B cell (primary cell): ENCODE measurements at regions not wholly inside any gene's neighbourhood (a gene's known extent, or its start where the extent isn't known, plus 50 kb on each side); places are given as distances from the start of the nearest gene placed in this dataset.

Experiments
- ATAC-seq: fragments of 200-7000 bp; cut with Tn5 transposase; one replicate; pipeline ENCODE4 v1.10.0; 2021; ENCODE audit warnings: low read depth, mild to moderate bottlenecking, moderate number of reproducible peaks, moderate library complexity
- CTCF ChIA-PET: fragments of 350-600 bp; sonication (Branson Sonifier 250); formaldehyde crosslinking; loops from one replicate; lab custom pipeline; 2021; ENCODE audit warnings: antibody characterized with exemption, inconsistent platforms; lab: Charles Lee
- POLR2A ChIA-PET: fragments of 350-600 bp; sonication (Branson Sonifier 250); formaldehyde crosslinking; loops from one replicate; lab custom pipeline; 2021; ENCODE audit warnings: antibody characterized with exemption; lab: Charles Lee
- DNase-seq: peaks from one replicate; pipeline ENCODE4 v3.0.0; 2013
- H2AFZ ChIP-seq: 2 replicates; pipeline ENCODE4 v1.6.1; 2012; ENCODE audit warnings: mild to moderate bottlenecking, low read depth, low read length; ENCODE audit not compliant: insufficient read depth, poor library complexity, severe bottlenecking
- H3K27ac ChIP-seq, 2 donors: 1 replicate in 1 of 2; 2 replicates in 1 of 2; pipeline ENCODE4 v1.5.1; 2012 to 2013; ENCODE audit warnings: low read length in 2 of 2, mild to moderate bottlenecking in 2 of 2, moderate library complexity in 1 of 2
- H3K27me3 ChIP-seq, 4 experiments: fragments of 200-600 bp in 1 of 4; sonication (generic) in 1 of 4; replicated peaks in 1 of 4; 1 replicate in 2 of 4; 2 replicates in 2 of 4; pipeline versions ENCODE4 v1.6.1 to v1.7.0; 2013 to 2016; ENCODE audit warnings: low read length in 3 of 4, mild to moderate bottlenecking in 2 of 4, mixed read lengths in 1 of 4, moderate library complexity in 1 of 4; ENCODE audit not compliant: insufficient read depth in 4 of 4, control insufficient read depth in 3 of 4; ENCODE audit errors: control extremely low read depth in 1 of 4
- H3K36me3 ChIP-seq, 2 experiments: replicated peaks in 1 of 2; 1 replicate in 1 of 2; 2 replicates in 1 of 2; pipeline versions ENCODE4 v1.6.1 to v1.7.1; 2013; ENCODE audit warnings: low read length in 1 of 2; ENCODE audit not compliant: insufficient read depth in 2 of 2, control insufficient read depth in 1 of 2; ENCODE audit errors: control extremely low read depth in 1 of 2, extremely low read depth in 1 of 2
- H3K4me1 ChIP-seq, 2 donors: fragments of 200-600 bp in 1 of 2; sonication (generic) in 1 of 2; 1 replicate in 1 of 2; 2 replicates in 1 of 2; pipeline versions ENCODE4 v1.5.1 to v1.6.1; 2013 to 2017; ENCODE audit warnings: low read length in 2 of 2; ENCODE audit not compliant: control insufficient read depth in 2 of 2, insufficient read depth in 2 of 2
- H3K4me2 ChIP-seq: replicated peaks from 2 replicates; pipeline ENCODE3; 2012; ENCODE audit warnings: mild to moderate bottlenecking, low read depth, low read length; ENCODE audit not compliant: poor library complexity, severe bottlenecking
- H3K4me3 ChIP-seq, 5 experiments: fragments of 200-600 bp in 1 of 5; sonication (generic) in 1 of 5; 1 replicate in 3 of 5; 2 replicates in 2 of 5; pipeline versions ENCODE4 v1.5.1 to v1.7.0; 2011 to 2016; ENCODE audit warnings: low read length in 4 of 5, mild to moderate bottlenecking in 4 of 5, low read depth in 2 of 5, control low read depth in 1 of 5, moderate library complexity in 1 of 5; ENCODE audit not compliant: insufficient read depth in 1 of 5; ENCODE audit errors: control extremely low read depth in 1 of 5, extremely low read depth in 1 of 5
- H3K79me2 ChIP-seq: fragments of 200-600 bp; sonication (generic); one replicate; pipeline ENCODE4 v1.6.0; 2016; ENCODE audit warnings: low read length; ENCODE audit not compliant: control insufficient read depth, insufficient read depth
- H3K9ac ChIP-seq: fragments of 200-600 bp; sonication (generic); 2 replicates; pipeline ENCODE4 v1.6.1; 2017; ENCODE audit warnings: mild to moderate bottlenecking, low read length, moderate library complexity
- H3K9me3 ChIP-seq, 3 donors: one replicate each; pipeline versions ENCODE4 v1.6.1 to v1.7.1; 2013; ENCODE audit warnings: low read length in 2 of 3; ENCODE audit not compliant: control insufficient read depth in 2 of 3, insufficient read depth in 1 of 3; ENCODE audit errors: control extremely low read depth in 1 of 3
- H4K20me1 ChIP-seq: 2 replicates; pipeline ENCODE4 v1.6.0; 2012; ENCODE audit warnings: mild to moderate bottlenecking, low read length; ENCODE audit not compliant: insufficient read depth, control insufficient read depth, poor library complexity, severe bottlenecking
- H3K27ac Mint-ChIP-seq: one replicate; pipeline ENCODE4 v1.8.0; 2021; ENCODE audit warnings: mixed read lengths
- H3K27me3 Mint-ChIP-seq: one replicate; pipeline ENCODE4 v1.8.0; 2021; ENCODE audit warnings: mixed read lengths
- H3K4me1 Mint-ChIP-seq: one replicate; pipeline ENCODE4 v1.8.0; 2021; ENCODE audit warnings: mixed read lengths
- H3K4me3 Mint-ChIP-seq: one replicate; pipeline ENCODE4 v1.8.0; 2021; ENCODE audit warnings: mixed read lengths
- H3K9me3 Mint-ChIP-seq: one replicate; pipeline ENCODE4 v1.8.0; 2022; ENCODE audit warnings: mixed read lengths; ENCODE audit not compliant: insufficient read depth
- EZH2 ChIP-seq: IDR thresholded peaks from 2 replicates; pipeline ENCODE4 v1.6.1; 2012; ENCODE audit warnings: borderline replicate concordance, low read depth, mild to moderate bottlenecking, moderate library complexity, low read length; ENCODE audit not compliant: insufficient read depth, poor library complexity, severe bottlenecking
- WGBS: methylation state at CpG from one replicate; pipeline ENCODE4 v1.1.5; 2013; ENCODE audit warnings: missing lambda C conversion rate; ENCODE audit not compliant: insufficient coverage; 5-methylcytosine and 5-hydroxymethylcytosine counted together
- intact Hi-C: fragments of 100-400 bp; cut with micrococcal nuclease; formaldehyde crosslinking; loops from one replicate; pipeline ENCODE4 v1.10.0; 2022
- TF ChIP-seq, protein P1 (sequence below): fragments of 200-600 bp; IDR thresholded peaks from one replicate; pipeline ENCODE4 v1.8.0; 2022; ENCODE audit warnings: antibody characterized with exemption, mild to moderate bottlenecking

DNA sequence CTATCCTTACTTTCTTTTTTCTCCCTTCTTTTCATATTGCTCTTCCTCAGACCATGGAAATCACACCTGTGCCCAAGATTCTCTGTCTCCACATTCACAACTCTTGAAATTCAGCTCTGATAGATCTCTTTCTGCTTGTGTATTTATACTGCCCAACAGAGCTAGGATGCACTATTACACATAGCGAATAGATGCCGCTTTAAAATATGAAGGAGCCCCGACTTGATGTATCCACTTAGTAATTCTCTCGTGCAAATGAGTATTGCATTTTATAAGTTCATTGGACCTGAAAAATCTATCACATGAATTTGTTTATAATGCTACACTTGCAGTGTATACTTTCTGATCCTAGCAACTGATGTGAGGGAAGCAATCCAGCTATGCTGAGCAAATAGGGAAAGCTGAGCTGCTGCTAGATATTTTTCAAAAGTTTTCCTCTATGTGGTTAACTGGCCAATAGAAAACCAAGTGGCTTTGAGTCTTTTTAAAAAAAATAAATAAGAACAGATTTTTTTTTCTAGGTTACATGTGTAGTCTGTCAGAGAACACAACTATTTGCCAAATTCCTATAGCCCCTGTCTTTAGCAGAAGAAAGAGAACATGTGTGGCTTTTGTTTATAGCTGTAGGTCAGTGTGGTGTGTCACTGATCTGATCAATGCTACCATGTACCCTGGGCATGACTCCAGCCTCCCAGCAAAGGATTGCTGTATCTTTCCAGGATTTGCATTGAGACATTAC lies 64.3 kb upstream of the LEKR1 start:
- H3K27ac ChIP-seq = no peak overlapping the region
- H3K9me3 Mint-ChIP-seq = no peaks in the 10 kb centered on the region
- DNase-seq (no peak), ATAC-seq (no peak)
- no peak overlapping the region for H3K4me3 ChIP-seq
- H3K27ac Mint-ChIP-seq = no peak overlapping the region
- TF ChIP-seq, protein P1, sequence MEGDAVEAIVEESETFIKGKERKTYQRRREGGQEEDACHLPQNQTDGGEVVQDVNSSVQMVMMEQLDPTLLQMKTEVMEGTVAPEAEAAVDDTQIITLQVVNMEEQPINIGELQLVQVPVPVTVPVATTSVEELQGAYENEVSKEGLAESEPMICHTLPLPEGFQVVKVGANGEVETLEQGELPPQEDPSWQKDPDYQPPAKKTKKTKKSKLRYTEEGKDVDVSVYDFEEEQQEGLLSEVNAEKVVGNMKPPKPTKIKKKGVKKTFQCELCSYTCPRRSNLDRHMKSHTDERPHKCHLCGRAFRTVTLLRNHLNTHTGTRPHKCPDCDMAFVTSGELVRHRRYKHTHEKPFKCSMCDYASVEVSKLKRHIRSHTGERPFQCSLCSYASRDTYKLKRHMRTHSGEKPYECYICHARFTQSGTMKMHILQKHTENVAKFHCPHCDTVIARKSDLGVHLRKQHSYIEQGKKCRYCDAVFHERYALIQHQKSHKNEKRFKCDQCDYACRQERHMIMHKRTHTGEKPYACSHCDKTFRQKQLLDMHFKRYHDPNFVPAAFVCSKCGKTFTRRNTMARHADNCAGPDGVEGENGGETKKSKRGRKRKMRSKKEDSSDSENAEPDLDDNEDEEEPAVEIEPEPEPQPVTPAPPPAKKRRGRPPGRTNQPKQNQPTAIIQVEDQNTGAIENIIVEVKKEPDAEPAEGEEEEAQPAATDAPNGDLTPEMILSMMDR = no peak
- TF ChIP-seq EZH2 = no peak
- intact Hi-C loops = no loop called here
- no peaks in the 10 kb centered on the region for H3K4me1 ChIP-seq
- WGBS = no CpG with 5 or more reads among the region's 4 CpGs
- H3K9ac ChIP-seq = no peak overlapping the region
- POLR2A ChIA-PET = interaction anchor here (0.6 kb wide), 1 partner anchor 318 kb away, joined by 3 read pairs; no protein-coding TSS in a partner anchor
- no peaks in the 10 kb centered on the region for H3K9me3 ChIP-seq
- H2AFZ ChIP-seq = no peak overlapping the region
- no peak overlapping the region for H3K4me3 Mint-ChIP-seq
- no peak overlapping the region for H3K4me2 ChIP-seq
- H4K20me1 ChIP-seq = no peaks in the 10 kb centered on the region
- CTCF ChIA-PET = no interaction called here
- H3K79me2 ChIP-seq = no peaks in the 10 kb centered on the region
- no peaks in the 10 kb centered on the region for H3K36me3 ChIP-seq
- no peaks in the 10 kb centered on the region for H3K27me3 Mint-ChIP-seq
- no peaks in the 10 kb centered on the region for H3K4me1 Mint-ChIP-seq
- no peaks in the 10 kb centered on the region for H3K27me3 ChIP-seq

DNA sequence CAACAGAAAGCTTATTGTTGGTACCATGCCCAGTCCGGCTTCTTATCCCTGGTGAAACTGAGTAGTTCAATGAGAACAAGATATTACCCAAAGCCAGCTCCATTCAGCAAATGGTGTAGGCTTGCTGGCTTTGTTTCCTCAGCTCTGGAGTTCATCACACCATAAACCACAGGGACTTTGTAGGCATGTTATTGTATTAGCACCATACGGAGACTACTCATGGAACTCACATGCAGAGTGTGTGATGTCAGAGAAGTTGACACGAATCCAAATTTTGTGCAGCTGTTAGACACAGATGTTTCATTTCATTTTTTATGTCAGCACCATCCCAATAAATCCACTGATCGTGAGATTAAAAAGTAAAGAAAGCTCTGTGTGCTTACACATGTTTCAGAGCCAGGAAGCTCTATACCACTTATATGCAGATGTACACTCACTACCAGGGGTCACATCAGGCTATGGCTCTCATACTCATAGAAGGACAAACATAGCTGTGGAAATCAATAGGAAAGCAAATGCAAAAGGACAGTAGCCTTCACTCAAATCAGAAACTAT lies 63.4 kb upstream of the LEKR1 start:
- Histone ChIP-seq H2AFZ (no peak overlapping the region), H3K27me3 (no peaks in the 10 kb centered on the region), H3K9me3 (no peaks in the 10 kb centered on the region), H3K36me3 (no peaks in the 10 kb centered on the region), H4K20me1 (no peaks in the 10 kb centered on the region), H3K4me2 (no peak overlapping the region), H3K4me1 (no peaks in the 10 kb centered on the region), H3K4me3 (no peak overlapping the region), H3K79me2 (no peaks in the 10 kb centered on the region), H3K27ac (no peak overlapping the region), H3K9ac (no peak overlapping the region)
- TF ChIP-seq, protein P1 = no peak
- TF ChIP-seq EZH2 = no peak
- no peak overlapping the region for H3K27ac Mint-ChIP-seq
- ATAC-seq (no peak), DNase-seq (no peak)
- intact Hi-C loops = no loop called here
- no peak overlapping the region for H3K4me3 Mint-ChIP-seq
- no peaks in the 10 kb centered on the region for H3K27me3 Mint-ChIP-seq
- H3K4me1 Mint-ChIP-seq = no peaks in the 10 kb centered on the region
- H3K9me3 Mint-ChIP-seq = no peaks in the 10 kb centered on the region
- WGBS = no CpG with 5 or more reads among the region's 4 CpGs
- ChIA-PET CTCF (no interaction called here), POLR2A (interaction anchor here (0.6 kb wide), 2 partner anchors 169 to 317 kb away, joined by 3 read pairs; no protein-coding TSS in a partner anchor)
